ENCODE measurements at regions not wholly inside any gene's neighbourhood (a gene's known extent, or its start where the extent isn't known, plus 50 kb on each side); places are given as distances from the start of the nearest gene placed in this dataset.
"Not testable (repeated sequence)": the region's sequence is repeated elsewhere in the genome, so short reads cannot be mapped to it uniquely, and the experiment has no call there.

DNA sequence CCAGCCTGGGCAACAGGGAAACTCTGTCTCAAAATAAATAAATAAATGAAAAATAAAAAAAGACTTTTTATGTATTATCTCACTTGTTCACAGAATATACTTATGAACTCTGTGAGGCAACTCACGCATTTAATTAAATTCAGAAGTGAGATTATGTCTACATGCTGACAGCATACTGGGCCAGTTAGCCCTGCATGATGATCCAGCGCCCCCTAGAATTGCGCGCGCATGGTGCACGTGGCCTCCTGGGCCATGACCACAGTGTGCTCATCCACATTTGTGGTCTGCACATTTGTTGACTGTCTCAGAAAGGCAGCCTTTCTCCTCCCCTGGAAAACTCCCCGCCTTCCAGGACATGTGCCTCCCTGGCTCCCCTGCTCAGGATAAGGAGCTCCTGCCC is 64.8 kb upstream of the METTL9 start:
- not testable (repeated sequence) for DNase-seq (ENCODE audit: low spot score)

DNA sequence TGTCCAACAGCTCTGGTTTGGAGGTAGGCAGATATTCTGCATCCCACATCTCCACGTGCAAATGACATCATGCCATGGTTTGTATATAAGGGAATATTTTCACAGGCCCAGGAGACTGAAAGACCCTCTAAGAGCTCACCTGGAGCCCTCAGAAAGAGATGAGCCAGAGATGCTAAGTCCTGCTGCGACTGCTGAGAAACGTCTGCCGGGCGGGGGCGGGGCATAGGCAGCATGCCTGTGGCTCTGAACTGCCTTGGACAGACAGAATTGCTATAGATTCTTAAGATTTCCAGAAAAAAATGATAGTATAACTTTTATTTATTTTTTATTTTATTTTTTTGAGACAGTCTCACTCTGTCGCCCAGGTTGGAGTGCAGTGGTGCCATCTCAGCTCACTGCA is 64.2 kb upstream of the METTL9 start:
- not testable (repeated sequence) for DNase-seq (ENCODE audit: low spot score)

DNA sequence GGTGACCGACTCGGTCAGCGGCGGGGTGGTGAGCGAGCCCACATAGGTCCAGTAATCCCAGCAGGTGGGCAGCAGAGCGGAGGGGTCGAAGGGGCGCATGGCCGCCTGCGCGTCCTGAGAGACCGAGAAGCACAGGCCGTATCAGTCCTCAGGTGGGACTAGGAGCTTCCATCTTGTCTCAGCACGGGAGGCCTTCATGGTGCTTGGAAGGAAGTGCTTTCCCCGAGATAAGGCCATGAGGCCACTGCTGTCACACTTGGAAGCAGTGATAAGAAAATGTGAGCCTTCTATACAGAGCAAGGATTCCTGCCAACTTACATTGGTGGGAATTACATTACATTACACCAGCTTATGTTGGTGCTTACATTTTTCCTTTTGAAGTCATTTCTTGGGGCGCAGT is 62.6 kb upstream of the METTL9 start:
- not testable (repeated sequence) for DNase-seq (ENCODE audit: low spot score)

DNA sequence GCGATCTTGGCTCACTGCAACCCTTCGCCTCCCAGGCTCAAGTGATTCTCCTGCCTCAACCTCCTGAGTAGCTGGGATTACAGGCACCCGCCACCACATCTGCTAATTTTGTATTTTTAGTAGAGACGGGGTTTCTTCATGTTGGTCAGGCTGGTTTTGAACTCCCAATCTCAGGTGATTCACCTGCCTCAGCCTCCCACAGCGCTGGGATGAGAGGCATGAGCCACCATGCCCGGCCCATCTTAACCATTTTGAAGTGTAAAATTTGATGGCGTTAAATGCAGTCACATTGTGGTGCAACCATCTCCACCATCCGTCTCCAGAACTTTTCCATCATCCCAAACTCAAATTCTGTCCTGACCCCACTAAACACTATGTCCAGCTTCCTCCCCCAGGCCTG is 61.8 kb upstream of the METTL9 start:
- DNase-seq (ENCODE audit: low spot score) = not testable (repeated sequence)

DNA sequence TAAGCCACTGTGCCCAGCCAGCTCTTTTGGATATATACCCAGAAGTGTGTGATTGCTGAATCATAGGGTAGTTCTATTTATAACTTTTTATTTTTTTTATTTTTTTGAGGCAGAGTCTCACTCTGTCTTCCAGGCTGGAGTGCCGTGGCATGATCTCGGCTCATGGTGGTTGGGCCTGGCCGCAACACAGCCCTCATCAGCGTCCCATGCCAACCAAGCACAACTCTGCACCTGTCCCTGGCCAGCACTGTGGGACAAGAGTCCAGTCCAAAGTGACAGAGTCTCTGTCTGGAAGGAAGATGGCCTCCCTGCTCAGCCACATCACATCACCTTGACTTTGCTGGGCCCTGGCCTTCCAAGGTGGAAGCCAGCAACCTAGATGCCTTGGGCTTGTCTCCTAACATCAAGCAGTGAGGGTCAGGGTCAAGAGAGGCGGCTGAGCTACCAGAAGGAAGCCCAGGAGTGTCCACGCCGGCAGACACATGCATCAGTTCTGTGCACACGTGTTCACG is 60.2 kb upstream of the METTL9 start:
- DNase-seq (ENCODE audit: low spot score) = not testable (repeated sequence)

DNA sequence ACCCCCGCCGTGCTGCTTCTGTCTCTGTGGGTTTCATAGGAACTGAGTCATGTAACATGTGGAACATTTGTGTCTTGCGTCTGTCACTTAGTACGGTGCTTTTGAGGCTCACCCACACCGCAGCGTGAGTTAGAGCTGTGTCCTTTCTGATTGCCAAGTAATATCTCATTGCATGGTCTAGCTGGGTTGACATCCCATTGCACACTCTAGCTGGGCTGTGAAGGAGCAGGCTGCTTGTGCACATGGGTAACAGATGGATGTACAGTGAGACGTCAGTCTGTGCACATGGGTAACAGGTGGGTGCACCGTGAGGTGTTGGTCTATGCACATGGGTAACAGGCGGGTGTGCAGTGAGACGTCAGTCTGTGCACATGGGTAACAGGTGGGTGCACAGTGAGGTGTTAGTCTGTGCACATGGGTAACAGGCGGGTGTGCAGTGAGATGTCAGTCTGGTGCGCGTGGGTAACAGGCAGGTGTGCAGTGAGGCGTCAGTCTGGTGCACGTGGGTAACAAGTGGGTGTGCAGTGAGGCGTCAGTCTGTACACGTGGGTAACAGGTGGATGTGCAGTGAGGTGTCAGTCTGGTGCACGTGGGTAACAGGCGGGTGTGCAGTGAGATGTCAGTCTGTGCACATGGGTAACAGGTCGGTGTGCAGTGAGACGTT is 58.5 kb upstream of the METTL9 start:
- peak; percentile 14 for DNase-seq (ENCODE audit: low spot score)

DNA sequence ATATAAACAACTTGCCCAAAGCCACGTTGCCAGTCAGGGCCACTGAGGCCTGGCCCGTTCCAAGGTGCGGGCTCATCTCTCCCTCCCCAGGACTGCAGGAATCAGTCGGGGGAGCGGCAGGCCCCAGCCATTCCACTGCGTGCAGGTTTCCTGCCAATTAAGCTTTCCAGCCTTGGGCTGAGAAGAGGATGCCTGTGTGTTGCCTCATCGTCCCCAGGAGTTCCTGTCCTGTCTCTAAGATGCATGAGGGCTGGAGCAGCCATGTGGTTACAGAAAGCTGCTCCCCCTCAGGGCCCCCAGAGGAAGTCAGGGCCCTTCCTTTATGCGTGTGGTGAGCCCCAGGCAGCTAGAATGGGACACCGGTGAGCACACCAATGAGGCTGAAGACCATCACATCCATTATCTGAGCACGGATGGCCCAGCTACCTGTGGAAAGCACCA is 57.7 kb upstream of the METTL9 start:
- not testable (repeated sequence) for DNase-seq (ENCODE audit: low spot score)

DNA sequence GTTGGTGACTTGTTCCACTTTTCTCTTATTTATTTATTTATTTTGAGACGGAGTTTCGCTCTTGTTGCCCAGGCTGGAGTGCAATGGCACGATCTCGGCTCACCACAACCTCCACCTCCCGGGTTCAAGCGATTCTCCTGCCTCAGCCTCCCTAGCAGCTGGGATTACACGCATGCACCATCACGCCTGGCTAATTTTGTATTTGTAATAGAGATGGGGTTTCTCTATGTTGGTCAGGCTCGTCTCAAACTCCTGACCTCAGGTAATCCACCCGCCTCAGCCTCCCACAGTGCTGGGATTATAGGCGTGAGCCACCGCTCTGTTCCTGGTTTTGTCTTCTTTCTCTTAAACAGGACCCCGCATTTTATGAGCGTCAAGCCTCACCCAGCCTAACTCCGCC is 57.3 kb upstream of the METTL9 start:
- not testable (repeated sequence) for DNase-seq (ENCODE audit: low spot score)

DNA sequence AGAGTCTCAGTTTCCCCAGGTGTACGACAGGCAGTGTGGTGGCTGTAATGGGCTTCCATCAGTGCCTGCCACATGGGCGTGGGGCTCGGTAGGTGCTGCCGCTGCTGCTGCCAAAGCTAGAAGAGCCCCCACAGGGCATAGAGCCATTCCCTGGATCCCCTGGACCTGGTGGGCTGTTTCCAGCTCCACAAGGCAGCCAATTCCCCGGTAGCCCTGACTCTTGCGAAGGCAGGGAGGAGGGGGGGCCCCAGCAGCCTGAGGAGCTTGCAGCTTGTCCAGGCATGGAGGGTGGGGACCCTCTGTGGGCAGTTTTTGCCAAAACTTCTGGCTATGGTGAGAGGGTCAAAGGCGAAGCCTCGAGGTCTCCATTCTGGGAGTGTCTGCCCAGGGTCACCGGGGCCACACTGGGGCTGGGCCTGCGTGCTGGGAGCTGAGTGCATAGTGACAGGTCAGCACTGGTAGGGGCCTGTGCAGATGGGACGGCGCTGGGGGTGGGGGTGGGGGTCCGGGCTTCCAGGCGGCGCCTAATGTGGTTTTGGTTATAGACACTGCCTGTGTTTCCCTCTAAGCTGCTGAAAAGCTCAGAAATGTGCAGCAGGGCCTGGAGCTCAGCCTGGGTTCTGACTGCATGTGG is 56.8 kb upstream of the METTL9 start:
- not testable (repeated sequence) for DNase-seq (ENCODE audit: low spot score)

DNA sequence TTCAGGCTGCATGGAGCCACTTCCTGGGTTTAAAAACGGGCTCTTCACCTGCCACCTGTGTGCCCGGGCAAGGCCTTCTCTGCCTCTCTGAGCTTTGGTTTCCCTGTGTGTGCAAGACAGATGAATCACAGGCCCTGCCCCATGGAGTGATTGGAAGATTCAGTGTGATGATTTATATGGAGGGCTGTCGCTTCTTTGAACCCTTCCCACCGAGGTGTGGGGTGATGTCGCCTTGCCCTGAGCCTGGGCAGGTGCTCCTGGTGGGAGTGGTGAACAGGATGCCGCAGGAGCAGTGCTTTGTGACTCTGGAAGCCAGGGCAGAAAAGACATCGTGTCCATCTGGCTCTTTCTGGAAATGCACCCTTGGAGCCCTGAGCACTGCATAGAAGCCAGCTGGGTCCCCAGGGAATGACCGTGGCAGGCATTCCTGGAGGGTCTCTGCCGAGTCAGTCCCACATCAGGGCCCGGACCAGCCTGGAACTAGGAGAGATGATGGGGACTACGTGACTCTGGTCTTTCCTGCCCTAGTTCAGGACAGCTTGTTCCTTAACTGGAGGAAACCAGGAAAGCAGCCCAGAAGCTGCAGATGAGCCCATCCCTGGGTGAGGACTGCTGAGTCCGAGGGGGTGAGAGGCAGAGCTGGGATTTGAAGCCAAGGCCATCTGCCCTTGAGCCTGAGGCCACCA is 56.1 kb upstream of the METTL9 start:
- DNase-seq (ENCODE audit: low spot score) = peak; percentile 58

DNA sequence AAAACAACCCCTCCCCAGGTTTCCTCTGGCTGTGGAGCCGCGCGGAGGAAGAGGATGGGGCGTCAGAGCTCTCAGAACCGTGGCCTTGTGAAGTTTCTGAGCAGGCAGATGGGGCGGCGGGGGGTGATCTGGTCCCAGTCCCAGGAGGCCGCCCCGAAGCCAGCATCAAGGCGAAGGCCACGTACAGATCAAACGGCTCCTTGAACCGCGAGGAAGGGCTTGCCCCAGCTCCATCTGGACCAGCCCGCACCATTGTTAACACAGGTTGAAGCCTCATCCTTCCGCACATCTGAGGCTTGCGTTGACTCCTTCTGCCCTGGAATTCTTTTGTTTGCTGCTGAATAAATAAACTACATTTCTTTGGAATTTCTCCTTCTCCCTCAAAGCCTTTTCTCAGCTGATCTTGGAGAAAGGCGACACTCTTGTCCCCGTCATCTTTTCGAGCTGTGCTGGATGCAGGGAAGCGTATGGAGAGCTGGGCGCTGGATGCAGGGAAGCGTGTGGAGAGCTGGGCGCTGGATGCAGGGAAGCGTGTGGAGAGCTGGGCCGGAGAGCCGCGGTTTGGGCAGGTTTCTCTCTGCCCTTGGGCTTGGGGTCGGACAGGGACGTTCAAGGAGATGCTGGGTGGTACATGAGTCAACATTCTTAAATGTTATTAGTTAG is 53.6 kb upstream of the METTL9 start:
- not testable (repeated sequence) for DNase-seq (ENCODE audit: low spot score)

DNA sequence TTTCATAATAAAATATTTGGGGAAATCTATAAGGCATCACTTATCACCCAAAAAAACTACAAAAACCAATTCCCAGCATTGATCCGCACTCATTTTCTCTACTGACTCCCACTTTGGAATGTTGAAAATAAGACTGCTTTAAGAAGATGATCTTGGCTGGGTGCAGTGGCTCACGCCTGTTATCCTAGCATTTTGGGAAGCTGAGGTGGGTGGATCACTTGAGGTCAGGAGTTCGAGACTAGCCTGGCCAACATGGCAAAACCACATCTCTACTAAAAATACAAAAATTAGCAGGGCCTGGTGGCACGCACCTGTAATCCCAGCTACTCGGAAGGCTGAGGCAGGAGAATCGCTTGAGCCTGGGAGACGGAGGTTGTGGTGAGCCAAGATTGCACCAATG is 50.0 kb upstream of the METTL9 start:
- DNase-seq (ENCODE audit: low spot score) = not testable (repeated sequence)
